ENCODE measurements at regions not wholly inside any gene's neighbourhood (a gene's known extent, or its start where the extent isn't known, plus 50 kb on each side); places are given as distances from the start of the nearest gene placed in this dataset.

DNA sequence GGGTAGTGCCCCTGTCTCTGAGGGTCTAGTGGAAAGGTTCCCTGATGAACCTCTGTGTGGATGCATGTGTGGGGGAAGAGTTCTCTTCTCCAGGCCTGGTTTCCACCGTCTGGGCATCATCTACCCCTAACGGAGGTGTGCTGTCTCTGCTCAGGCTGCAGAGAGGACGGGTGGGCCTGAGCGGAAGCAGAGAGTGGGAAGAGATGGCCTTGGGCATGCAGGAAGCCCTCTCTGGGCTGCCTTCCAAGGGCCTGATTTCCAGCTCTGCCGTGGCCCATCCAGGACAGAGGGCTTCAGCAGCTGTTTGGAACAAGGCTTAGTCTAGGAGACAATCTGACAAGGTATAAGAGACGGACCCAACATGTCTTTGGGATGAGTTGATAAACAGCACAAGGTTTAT lies 220.1 kb upstream of the DTNBP1 start:
- TF ChIP-seq CREB1 (CRISPR knock-in tag; IDR thresholded peaks at IDR 0.05; ENCODE audit: low read depth) (no peak), REST (IDR thresholded peaks at IDR 0.05; ENCODE audit: unreplicated experiment) (no peak), EZH2 (IDR thresholded peaks at IDR 0.05; ENCODE audit: low read depth, unreplicated experiment) (no peak), EZH2phosphoT487 (IDR thresholded peaks at IDR 0.05; ENCODE audit: unreplicated experiment) (no peak), JUNB (IDR thresholded peaks at IDR 0.05; ENCODE audit: unreplicated experiment) (no peak), POLR2AphosphoS5 (IDR thresholded peaks at IDR 0.05; ENCODE audit: low read depth) (no peak)
- TF ChIP-seq, protein P1, sequence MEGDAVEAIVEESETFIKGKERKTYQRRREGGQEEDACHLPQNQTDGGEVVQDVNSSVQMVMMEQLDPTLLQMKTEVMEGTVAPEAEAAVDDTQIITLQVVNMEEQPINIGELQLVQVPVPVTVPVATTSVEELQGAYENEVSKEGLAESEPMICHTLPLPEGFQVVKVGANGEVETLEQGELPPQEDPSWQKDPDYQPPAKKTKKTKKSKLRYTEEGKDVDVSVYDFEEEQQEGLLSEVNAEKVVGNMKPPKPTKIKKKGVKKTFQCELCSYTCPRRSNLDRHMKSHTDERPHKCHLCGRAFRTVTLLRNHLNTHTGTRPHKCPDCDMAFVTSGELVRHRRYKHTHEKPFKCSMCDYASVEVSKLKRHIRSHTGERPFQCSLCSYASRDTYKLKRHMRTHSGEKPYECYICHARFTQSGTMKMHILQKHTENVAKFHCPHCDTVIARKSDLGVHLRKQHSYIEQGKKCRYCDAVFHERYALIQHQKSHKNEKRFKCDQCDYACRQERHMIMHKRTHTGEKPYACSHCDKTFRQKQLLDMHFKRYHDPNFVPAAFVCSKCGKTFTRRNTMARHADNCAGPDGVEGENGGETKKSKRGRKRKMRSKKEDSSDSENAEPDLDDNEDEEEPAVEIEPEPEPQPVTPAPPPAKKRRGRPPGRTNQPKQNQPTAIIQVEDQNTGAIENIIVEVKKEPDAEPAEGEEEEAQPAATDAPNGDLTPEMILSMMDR (conservative IDR thresholded peaks at IDR 0.05; ENCODE audit: low read depth in 2 of 2): no peak
